Urinary bladder (tissue), 3 donors: ENCODE measurements at regions not wholly inside any gene's neighbourhood (a gene's known extent, or its start where the extent isn't known, plus 50 kb on each side); places are given as distances from the start of the nearest gene placed in this dataset.

Experiments used
- DNase-seq: peaks from one replicate; pipeline ENCODE4 v3.0.0-alpha.2; 2015; ENCODE audit errors: extremely low spot score
- H3K27ac ChIP-seq: one replicate; pipeline ENCODE4 v1.5.1; 2013; ENCODE audit warnings: low read depth, mild to moderate bottlenecking, moderate library complexity
- H3K36me3 ChIP-seq: one replicate; pipeline ENCODE4 v1.6.1; 2013; ENCODE audit warnings: mild to moderate bottlenecking, moderate library complexity; ENCODE audit not compliant: insufficient read depth
- H3K4me1 ChIP-seq: one replicate; pipeline ENCODE4 v1.6.1; 2013; ENCODE audit warnings: mild to moderate bottlenecking, moderate library complexity; ENCODE audit not compliant: insufficient read depth
- H3K4me3 ChIP-seq: one replicate; pipeline ENCODE4 v1.5.1; 2013; ENCODE audit warnings: low read depth, low read length
- WGBS: extraction: QIAGEN DNeasy Blood & Tissue Kit; methylation state at CpG from one replicate; pipeline ENCODE4 v1.1.7; 2013; 5-methylcytosine and 5-hydroxymethylcytosine counted together
- donor health status: healthy with polysubstance abuse.
- donor health status: healthy.

DNA sequence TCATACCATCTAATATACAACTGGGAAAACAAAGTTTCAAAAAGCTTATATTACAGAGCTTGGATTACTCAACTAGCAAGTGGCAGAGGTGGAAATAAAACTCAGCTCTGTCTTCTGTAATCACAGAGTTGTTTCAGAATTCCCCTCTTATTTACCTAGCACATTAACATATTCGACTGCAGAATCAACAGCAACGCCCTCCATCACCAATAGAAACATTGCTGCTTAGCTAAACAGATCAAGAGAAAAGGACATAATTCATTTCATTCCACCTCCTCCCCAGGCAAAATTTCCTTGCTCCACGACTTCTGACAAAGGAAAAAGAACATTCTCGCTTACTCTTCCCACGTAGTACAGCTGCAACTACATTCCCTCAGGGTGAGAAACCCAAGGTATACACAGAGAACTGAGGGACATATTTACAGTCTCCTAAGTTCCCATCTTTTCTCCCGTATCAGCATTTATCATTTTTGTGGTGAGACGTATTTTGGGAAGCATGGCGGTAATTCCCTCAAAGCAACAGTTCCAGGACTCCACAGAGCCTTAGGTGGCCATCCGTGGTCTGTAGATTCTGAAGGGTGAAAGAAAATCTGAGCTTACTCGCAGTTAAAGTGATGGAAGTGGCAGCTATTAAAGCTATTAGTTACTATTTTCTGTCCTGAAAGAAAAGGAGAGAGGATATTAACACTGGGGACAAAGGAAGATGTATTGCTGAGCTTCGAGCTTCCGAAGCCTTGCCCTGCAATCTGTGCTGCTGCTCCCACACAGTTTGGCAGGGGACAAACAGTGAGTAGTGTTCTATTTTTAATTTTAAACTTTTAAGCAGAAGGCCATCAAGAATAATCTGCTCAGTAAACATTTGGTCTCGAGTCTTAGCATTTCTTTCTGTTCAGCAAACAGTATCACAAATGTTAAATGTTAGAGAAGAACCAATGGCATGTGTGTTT lies 1296.2 kb downstream of the CDH8 start:
- Histone ChIP-seq H3K27ac (no peak overlapping the region), H3K4me3 (no peak overlapping the region), H3K4me1 (no peaks in the 10 kb centered on the region), H3K36me3 (no peaks in the 10 kb centered on the region)
- WGBS: 46% methylated on average over 13 of the region's 13 CpGs
- DNase-seq: no peak

GRCh38 chr16:60731329-60732050 lies 1304.7 kb downstream of the CDH8 start:
- Histone ChIP-seq H3K36me3 (no peaks in the 10 kb centered on the region), H3K27ac (no peak overlapping the region), H3K4me3 (no peak overlapping the region), H3K4me1 (no peaks in the 10 kb centered on the region)
- no peak for DNase-seq
- WGBS: 42% methylated on average over 5 of the region's 5 CpGs

GRCh38 chr16:60729051-60729450 lies 1307.2 kb downstream of the CDH8 start:
- H3K4me1 ChIP-seq: no peaks in the 10 kb centered on the region
- no peaks in the 10 kb centered on the region for H3K36me3 ChIP-seq
- no peak for DNase-seq
- H3K4me3 ChIP-seq: no peak overlapping the region
- no peak overlapping the region for H3K27ac ChIP-seq

GRCh38 chr16:60727851-60728250 lies 1308.4 kb downstream of the CDH8 start:
- WGBS: 62% methylated on average over 5 of the region's 5 CpGs
- Histone ChIP-seq H3K27ac (no peak overlapping the region), H3K4me3 (no peak overlapping the region), H3K4me1 (no peaks in the 10 kb centered on the region), H3K36me3 (no peaks in the 10 kb centered on the region)
- no peak for DNase-seq

DNA sequence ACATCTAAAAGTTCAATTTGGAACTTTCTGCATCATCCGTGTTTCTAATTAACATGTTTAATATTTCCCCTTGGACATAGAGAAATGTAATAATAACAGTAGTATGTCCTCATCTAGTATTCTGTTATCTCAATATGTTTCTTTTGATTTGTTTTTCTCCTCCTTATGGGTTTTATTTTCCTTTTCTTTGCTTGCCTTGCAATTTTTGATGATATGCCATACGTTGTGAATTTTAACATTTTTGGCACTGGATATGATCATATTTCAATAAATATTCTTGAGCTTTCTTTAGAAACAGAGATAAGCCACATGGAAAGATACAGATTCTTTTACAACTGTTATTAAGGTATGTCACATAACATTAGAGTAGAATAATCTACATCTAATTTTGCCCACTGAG lies 1316.2 kb downstream of the CDH8 start:
- H3K4me1 ChIP-seq: no peaks in the 10 kb centered on the region
- no peak for DNase-seq
- no peak overlapping the region for H3K27ac ChIP-seq
- no peak overlapping the region for H3K4me3 ChIP-seq
- H3K36me3 ChIP-seq: no peaks in the 10 kb centered on the region
- WGBS: 81% methylated on average over 2 of the region's 2 CpGs

- H3K36me3 ChIP-seq: no peaks in the 10 kb centered on the region
- no peak overlapping the region for H3K27ac ChIP-seq
- no peak for DNase-seq
- H3K4me3 ChIP-seq: no peak overlapping the region
- H3K4me1 ChIP-seq: no peaks in the 10 kb centered on the region
- 59% methylated on average over 2 of the region's 2 CpGs for WGBS
Measured at GRCh38 chr16:60717808-60718207, 1318.4 kb downstream of the CDH8 start.

- 15% methylated on average over 3 of the region's 3 CpGs for WGBS
- H3K4me1 ChIP-seq: no peaks in the 10 kb centered on the region
- no peaks in the 10 kb centered on the region for H3K36me3 ChIP-seq
- no peak overlapping the region for H3K27ac ChIP-seq
- no peak overlapping the region for H3K4me3 ChIP-seq
- no peak for DNase-seq
Measured at GRCh38 chr16:60712144-60712543, 1324.1 kb downstream of the CDH8 start.

GRCh38 chr16:60704726-60705125 lies 1331.5 kb downstream of the CDH8 start:
- H3K27ac ChIP-seq: no peak overlapping the region
- no peaks in the 10 kb centered on the region for H3K4me1 ChIP-seq
- H3K4me3 ChIP-seq: no peak overlapping the region
- H3K36me3 ChIP-seq: no peaks in the 10 kb centered on the region
- DNase-seq: no peak
- WGBS: 60% methylated on average over 1 of the region's 1 CpG

DNA sequence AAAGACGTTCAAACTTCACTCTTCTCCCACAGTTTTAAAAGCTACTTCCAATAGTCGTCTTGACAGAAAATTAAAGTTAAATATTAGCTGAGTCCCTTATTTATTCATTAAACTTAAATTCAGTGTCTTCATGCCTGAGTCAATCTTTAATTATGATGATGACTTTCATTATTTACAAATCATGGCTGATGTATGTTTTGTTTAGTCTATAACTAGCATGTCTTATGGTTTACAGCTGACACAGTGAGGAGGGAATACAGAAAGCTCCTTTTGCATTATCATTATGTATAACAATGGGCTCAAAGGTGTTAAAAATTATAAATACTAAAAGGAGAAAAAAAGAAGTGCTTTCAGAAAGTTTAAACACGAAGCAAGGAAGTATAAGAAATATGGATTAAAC lies 1333.1 kb downstream of the CDH8 start:
- Histone ChIP-seq H3K4me3 (no peak overlapping the region), H3K27ac (no peak overlapping the region), H3K4me1 (no peaks in the 10 kb centered on the region), H3K36me3 (no peaks in the 10 kb centered on the region)
- DNase-seq: no peak
- WGBS: 63% methylated on average over 3 of the region's 3 CpGs

GRCh38 chr16:60686824-60687223 lies 1349.4 kb downstream of the CDH8 start:
- WGBS: 82% methylated on average over 2 of the region's 2 CpGs
- H3K36me3 ChIP-seq: no peaks in the 10 kb centered on the region
- H3K4me1 ChIP-seq: no peaks in the 10 kb centered on the region
- no peak for DNase-seq
- H3K27ac ChIP-seq: no peak overlapping the region
- H3K4me3 ChIP-seq: no peak overlapping the region

- Histone ChIP-seq H3K36me3 (no peaks in the 10 kb centered on the region), H3K4me3 (no peak overlapping the region), H3K27ac (no peak overlapping the region), H3K4me1 (no peaks in the 10 kb centered on the region)
- DNase-seq: no peak
- WGBS: 36% methylated on average over 4 of the region's 4 CpGs
Measured at GRCh38 chr16:60684002-60684401, 1352.2 kb downstream of the CDH8 start.

DNA sequence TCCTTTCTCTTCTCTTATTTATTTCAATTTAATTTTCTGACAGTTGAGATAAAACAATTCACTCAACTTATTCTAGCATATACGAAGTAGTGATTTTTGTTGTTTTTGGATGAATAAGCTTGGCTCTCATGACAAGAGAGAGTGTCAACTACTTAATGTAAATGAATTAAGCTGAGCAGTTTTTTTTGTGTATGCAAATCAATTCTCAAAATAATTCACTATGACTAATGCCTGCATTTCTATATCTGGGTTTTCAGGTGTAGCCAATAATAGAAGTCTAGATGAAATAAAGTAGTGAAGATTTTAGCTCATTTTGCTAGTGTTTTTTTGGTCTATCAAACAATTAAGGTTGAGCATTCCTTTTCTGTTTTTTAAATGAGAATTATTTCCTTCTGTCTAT lies 1354.0 kb downstream of the CDH8 start:
- Histone ChIP-seq H3K4me3 (no peak overlapping the region), H3K4me1 (no peaks in the 10 kb centered on the region), H3K36me3 (no peaks in the 10 kb centered on the region), H3K27ac (no peak overlapping the region)
- 68% methylated on average over 1 of the region's 1 CpG for WGBS
- DNase-seq: no peak

DNA sequence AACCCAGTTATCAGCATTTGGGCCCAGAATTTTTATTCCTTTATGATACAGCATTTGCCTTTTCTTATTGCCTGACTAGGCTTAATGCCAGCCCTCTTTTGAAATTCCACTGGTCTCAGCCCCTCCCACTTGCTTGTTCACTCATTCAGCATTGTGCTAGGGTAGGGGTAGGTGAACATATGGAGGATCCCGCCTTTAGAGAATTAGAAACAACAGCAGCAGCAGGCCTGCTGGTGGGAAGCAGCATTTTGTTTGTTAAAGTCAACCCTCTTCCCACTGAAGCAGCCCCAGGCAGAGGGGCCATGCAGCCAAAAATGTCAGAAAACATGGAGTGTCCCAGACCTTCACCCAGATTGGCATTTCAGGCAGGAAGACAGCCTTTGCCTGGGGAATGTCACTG lies 1355.2 kb downstream of the CDH8 start:
- no peaks in the 10 kb centered on the region for H3K4me1 ChIP-seq
- no peaks in the 10 kb centered on the region for H3K36me3 ChIP-seq
- no peak overlapping the region for H3K4me3 ChIP-seq
- 81% methylated on average over 1 of the region's 1 CpG for WGBS
- H3K27ac ChIP-seq: no peak overlapping the region
- no peak for DNase-seq

- DNase-seq: no peak
- Histone ChIP-seq H3K4me3 (no peak overlapping the region), H3K36me3 (no peaks in the 10 kb centered on the region), H3K27ac (no peak overlapping the region), H3K4me1 (no peaks in the 10 kb centered on the region)
Measured at GRCh38 chr16:60675022-60675421, 1361.2 kb downstream of the CDH8 start.
